Stimulated activated CD4-positive, alpha-beta T cell treated with anti-CD3 and anti-CD28 coated beads, Interleukin-1b, Interleukin-23, amount 100 ng/mL, for 4 hours (primary cell): ENCODE measurements at regions not wholly inside any gene's neighbourhood (a gene's known extent, or its start where the extent isn't known, plus 50 kb on each side); places are given as distances from the start of the nearest gene placed in this dataset.

Experiments
- DNase-seq, 2 donors: peaks; one replicate each; pipeline ENCODE4 v3.0.0-alpha.2; 2020; ENCODE audit warnings: low read depth in 2 of 2

DNA sequence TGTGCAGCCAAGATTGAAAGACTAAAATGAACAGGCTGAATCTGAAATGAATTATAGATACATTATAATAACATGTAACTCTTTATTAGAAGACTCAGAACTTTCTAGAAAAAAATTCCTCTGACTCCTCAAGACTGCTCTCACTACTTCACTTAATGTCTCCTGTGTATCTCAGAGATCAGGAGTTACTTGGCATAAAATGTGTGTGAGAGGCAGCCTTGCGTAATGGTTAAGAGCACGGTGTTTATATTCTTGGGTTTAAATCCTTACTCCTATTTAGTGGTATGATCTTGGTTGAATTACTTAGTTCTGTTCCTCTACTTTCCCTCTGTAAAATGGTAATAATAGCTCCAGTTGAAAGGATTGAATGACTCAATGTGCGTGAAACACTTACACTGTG lies 634.9 kb downstream of the LTN1 start:
- no peak for DNase-seq

DNA sequence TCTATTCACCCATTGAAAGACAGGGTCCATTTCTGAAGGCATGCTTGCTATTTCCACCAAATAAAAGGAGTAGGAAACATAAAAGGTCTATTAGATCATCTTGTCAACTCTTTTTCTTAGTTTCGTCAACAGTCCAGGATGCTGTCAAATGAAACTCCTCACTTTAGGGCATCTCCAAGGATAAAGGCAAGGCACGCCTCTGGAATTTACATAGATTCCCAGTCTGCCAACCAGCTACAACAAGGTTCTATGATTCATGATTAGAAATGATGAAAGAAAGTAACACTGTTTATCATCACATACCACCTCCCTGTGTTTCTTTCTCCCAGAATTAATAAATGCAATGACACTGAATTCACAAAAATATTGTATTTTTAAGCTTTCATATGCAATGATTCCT lies 636.3 kb downstream of the LTN1 start:
- DNase-seq, result no peak

DNA sequence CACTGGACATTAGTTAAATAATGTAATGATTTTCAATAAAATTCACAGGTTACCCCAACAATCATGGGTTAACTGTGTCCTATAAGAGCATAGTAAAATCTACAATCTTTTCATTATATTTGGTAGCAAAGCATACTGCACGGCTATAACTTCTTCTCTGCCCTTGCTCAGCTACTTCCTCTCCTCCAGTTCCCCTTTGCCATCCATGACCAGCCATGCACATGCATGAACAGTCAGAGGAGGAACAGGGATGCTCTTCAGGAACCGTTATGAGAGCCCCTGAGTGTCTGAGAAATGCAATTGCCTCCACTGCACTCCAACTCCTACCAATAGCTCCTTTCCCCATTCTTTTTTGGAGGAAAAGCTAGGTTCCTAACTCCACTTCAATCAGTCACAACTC lies 646.7 kb downstream of the LTN1 start:
- DNase-seq, result no peak

DNA sequence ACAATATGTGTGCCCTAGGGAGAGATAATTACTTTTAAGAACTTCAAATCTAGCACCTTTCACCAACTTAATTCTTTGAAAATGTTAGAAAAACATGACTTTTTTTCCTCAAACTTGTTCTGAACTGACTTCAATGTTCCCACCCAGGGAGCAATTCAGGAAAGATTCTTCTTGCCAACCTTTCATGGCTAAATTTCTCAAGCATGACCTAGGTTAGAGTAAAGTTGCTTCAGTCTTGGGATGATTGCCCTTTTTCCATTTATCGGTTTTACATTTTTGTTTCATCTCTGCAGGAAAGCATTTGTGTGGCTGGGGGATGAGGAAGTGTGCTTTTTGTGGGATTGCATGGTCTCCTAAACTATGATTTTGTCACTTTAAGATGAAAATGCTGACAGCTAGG lies 647.7 kb downstream of the LTN1 start:
- DNase-seq, result no peak

DNA sequence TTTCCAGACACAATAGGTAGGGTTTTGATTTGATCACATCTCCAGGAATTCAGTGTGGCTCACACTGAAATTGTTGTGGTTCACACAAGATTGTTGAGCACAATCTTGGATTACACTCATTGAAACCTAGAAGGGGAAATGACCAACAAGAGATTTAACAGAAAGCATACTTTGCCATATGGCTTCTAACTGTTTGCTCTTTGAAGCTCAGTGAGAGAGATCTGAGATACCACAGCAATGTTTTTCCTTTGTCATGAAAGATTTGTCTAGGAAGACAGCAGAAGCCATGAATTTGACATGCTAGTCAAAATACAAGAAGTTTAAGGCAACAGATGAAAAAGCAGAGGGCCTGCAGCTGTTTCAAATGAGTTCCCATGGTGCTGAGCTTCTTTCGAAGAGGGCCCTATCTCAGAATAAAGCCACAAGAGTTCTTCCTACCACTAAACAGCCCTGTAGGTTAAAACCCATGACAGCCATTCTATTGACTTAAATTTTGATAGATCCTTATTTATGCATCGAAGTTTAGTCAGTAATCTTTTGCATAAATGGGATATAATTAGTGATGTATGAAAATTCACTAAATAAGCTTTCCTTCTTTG lies 650.4 kb downstream of the LTN1 start:
- DNase-seq, result no peak

DNA sequence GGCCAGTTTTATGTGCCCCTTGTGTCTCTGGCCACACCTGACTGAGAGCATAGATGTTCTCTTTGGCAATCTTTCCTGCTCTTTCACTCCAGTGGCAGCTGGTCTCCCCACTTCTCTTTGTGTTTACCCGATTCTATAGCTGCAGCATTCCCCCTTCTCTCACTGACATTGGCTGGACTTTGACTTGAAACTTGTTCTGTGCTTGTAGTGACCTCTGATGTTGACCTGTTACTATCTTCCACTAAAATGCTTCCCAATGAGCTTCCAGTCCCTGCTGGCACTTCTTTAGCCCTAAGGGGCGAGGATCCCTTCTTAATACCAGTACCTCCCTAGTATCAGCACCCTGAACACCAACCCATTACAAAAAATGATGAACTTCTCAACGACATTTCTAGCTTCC lies 653.3 kb downstream of the LTN1 start:
- no peak for DNase-seq

DNA sequence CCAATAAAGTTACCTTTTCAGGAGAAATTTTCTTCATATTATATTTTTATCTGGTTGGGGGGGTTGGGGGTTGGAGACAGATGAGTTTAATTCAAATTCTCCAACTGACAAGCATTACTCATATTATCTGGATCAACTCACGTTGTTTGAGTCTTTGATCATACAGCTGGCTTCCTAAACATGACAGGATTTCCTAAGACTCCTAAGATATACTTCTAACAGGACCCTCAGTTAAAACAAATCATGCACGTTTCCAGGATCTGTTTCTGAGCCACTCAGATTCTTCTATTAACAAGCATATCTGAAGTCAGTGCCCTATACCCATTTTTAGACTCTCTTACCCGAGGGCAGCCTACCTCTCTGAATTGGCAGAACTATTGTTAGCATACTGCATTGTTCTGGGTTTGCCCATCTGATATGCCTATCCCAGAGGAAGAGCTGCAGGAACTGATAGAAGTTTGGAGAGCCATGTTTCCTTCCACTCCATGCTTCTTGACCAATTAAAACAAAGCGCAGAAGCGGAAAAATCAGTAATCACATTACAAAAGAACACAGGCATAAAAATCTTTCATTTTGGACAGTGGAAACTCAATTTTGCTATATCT lies 653.9 kb downstream of the LTN1 start:
- DNase-seq, result no peak

DNA sequence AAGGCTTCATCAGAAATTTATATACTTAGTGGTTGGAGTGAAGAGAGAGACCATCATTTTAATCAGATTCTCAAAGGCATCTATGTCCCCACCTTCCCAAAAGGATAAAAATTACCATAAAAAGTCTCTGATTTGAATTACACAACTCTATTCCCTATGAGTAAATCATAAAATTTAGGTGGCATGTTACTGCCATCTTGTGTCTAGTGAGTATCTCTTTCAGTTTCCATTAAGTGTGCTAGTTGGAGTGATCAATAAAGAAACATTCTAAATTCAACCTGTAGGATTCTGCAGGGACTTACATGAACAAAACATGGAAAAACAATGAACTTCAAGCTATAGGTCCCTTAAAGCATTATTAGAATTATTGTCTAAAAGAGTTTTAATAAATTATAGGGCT lies 655.4 kb downstream of the LTN1 start:
- DNase-seq, result no peak

DNA sequence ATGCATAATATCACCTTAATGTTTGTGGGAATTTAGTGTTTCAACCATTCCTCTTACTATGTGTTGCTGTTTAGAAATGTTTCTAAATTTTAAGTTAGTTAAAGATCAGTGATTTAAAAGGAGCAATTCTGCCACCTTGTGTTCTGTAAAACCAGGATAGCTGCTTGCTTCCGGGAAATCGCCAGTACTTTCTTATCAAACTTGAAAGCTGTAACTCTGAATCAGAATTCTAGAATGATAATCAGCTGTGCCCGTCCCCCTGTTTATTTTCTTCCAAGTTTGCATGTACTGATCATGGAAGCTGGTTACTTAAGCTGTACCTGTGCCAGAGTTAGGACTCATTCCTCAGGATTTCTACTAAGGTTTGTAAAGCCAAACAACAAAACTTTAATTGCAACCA lies 656.4 kb downstream of the LTN1 start:
- DNase-seq, result no peak

DNA sequence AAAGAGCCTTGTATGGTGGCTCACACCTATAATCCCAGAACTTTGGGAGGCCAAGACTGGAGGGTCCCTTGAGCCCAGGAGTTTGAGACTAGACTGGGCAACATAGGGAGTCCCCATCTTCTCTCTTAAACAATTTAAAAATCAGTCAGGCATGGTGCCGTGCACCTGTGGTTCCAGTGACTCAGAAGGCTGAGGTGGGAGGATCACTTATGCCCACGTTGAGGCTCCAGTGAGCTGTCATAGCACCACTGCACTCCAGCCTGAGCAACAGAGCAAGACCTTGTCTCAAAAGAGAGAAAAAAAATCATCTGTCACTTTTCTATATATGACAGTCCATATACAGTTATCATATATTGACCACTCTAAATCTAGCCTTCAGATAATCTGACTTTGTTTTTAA lies 658.3 kb downstream of the LTN1 start:
- no peak for DNase-seq

DNA sequence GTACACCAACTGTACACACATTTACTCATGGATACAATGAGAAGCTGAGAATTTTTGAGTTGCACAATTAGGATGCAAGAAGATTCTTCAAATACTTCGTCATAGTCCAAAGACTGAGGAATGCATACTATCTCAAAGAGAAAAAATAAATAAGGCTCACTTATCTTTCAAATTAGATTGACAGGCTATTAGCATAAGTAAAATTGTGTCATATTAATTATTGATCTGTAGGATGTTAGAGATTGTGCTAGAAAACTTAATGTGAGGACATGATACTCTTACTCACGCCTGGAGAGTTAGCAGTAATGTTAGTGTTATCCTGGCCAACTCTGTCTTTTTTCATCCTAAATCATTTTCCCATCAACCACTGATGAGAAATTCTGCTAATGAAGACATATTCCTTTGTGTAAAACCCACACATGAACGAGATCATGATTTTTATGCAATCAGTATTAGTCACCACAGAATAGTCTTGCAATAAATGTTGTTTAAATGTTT lies 659.0 kb downstream of the LTN1 start:
- DNase-seq, result no peak

DNA sequence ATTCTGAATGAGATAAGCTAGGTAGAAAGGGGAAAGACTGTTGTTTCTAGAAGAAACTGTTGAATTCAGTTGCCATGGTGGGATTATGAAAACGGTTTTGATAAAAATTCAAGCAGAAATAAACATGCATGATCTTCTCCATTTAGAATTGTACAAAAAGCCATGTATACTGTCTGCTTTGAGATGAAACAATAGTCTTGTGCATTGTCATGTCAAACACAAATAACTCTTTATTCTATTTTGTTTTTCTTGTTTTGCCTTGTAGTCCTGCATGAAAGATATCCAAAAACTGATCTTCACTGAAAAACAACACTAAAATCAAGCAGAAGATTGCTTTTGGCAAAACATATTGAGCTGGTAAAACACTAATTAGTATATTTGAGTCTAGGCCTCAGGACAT lies 659.9 kb downstream of the LTN1 start:
- DNase-seq, result no peak

DNA sequence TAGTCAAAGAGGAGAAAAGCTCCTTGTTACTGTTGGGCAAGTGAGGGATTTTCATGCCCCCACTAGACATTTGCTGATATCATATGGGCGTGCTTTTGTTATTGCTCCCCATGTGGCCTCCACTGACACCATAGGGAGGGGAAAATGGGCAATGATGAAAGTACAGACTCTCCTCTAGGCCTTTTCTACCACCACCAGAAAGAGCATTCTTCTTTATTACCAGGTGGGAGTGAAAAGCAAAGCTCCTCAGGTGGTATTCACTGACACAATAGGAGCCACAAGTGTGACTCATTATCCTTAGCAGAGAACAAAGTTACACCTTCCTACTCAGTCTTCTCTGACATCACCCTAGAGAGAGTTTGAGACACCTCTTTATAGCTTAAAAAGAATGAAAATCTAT lies 667.1 kb downstream of the LTN1 start:
- DNase-seq, result no peak

DNA sequence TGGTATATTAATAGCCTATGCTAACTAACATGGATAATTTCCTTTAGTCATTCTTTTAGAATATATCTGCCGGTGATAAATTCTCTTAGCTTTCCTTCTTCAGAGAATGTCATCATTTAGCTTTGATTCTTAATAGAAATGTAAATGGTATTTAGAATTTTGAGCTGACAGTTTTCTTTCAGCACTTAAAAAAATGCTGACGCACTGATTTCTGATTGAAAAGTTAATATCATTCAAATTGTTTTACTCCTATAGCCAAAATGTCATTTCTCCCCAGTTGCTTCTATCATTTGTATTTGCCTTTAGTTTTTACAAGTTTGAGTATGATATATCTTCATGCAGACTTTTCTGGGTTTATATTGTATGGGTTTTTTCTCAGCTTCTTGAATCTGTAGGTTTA lies 668.0 kb downstream of the LTN1 start:
- no peak for DNase-seq

DNA sequence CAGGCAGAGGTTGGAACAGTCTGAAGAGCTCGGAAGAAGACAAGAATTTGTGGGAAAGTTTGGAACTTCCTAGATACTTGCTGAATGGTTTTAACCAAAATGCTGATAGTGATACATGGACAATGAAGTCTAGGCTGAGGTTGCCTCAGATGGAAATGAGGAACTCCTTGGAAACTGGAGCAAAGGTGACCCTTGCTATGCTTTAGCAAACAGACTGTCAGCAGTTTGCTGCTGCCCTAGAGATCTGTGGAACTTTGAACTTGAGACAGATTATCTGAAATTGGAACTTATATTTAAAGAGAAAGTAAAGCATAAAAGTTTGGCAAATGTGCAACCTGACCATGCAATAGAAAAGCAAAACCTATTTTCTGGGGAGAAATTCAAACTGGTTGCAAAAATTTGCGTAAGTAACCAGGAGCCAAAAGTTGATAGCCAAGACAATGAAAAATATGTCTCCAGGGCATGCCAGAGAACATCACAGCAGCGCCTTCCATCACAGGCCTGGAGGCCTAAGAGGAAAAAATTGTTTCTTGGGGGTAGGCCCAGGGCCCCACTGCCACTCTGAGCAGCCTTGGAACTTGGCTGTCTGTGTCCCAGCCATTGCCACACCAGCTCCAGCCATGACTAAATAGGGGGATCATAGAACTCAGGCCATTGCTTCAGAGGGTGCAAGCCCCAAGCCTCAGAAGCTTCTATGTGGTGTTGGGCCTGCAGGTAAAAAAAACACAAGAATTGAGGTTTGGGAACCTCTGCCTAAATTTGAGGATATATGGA lies 675.3 kb downstream of the LTN1 start:
- no peak for DNase-seq

DNA sequence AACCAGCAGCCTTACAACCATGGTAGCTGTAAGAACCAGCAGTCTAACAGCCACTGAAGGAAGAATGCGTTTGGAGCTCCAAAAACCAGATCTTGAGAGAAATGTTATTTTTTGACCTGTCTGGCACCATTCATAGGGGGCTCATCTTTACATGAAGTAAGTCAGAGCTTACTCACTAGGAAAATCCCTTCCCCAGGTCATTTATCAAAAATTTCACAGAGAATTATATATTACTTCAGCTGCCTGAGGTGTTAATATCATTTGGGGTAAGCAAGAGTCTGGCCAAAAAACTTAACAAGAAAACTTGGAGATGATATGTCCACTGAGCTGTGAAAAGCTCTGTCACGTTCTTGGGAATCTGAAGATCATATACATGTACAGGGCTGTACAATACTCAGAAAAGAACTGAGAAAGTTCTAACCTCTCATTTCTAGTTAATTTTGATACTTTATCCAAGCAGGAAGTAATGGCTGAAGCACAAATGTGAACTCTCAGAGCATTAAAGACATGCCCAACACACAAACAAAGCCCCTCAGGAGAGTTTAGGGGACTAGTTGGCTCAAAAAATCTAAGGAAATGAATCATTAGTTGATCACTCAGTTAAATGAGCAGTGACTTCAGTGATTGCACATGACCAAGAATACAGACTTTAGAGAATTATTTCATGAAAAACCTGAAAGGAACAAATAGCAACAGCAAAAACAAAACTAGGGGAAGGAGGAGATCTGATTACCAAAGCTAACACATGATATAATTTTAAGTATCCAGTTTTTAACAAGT lies 681.1 kb downstream of the LTN1 start:
- no peak for DNase-seq

DNA sequence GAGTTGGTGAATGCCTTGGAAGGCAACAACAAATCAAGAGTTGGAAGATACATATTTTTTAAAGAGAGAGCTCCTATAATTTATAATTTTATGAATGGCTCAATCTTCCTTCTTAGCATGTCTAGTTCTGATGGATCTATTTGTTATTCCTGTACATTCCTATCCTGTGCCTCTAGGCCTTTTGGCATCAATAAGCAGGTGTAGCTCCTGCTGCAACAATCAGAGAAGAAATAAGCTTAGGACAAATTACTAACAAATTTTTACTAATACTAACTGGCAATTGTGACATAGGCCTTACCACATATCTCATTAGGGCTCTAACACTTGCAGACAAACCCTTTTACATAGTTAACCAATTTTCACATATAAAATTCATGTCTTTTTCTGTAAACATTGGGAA lies 682.0 kb downstream of the LTN1 start:
- DNase-seq, result no peak

DNA sequence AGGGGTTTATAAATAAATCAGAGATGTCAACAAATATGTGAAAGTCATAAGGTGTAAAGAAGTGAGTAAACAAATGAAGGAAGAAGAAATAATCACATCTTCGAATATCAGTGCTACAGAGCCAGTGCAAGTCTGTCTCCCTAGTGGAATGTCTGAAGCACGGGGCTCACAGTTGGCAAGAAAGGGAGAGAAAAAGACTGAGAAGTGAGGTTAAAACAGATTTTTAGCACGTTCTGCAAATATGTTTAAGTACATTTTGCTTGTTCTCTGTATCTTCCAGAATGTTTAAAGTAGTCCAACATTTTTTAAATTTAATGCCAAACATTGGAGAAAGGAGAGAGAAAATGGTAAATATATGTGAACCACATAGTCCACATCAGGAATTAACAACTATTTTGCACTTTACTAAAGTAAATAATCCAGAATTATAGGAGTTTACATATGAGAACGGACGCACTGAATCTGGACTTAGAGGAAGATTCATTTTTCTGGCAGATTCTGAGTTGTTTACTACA lies 682.4 kb downstream of the LTN1 start:
- no peak for DNase-seq

DNA sequence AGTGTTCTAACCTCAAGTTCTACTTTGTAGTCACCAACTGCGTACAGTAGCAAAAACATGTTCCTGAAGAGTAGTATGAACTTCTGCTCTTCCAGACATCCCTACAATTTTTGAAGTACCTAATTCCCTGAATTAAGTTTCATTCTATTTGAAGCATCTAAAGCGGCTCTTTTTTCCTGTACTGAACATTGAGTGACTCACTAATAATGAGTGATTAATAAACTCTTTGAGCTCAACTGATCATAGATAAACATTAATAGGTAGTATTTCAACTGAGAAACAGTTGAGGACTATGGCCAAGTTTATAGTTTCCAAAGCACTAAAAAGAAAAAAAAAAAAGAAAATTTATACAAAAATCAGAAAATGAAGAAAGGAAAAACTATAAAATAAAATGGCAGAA lies 683.1 kb downstream of the LTN1 start:
- no peak for DNase-seq

DNA sequence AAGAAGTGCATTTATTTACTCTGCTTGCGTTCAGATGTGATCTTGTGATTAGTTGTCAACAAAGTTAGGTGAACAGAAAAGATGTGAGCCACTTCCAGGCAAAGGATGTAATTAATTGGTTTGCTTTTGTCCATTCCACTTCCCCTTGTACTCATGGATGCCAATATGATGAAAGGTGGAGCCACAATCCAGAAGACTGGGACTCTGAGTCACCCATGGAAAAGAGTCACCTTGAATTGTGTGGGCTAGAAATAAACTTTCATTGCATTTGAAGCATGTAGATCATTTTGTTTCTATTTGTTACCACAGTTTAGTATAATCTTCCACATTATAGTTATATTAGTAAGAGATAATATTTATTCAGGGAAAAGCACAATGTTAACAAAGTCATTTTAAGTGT lies 684.2 kb downstream of the LTN1 start:
- no peak for DNase-seq

DNA sequence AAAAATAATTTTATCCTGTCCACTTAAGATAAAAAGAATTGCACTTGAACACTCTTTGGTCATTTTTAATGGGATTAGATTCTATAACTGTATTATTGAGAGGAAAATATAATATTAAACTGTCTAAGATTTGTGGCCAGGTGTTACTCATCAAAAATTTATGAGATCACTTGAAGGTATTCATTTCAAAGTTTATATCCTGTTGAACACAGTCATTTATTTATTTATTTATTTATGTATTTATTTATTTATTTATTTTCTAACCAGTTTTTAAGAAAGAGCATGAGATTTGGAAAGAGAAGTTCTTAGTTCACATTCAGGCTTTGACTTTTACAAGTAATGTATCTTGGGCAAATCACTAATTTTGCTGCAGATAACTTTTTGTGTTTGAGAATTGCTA lies 692.7 kb downstream of the LTN1 start:
- DNase-seq, result no peak

DNA sequence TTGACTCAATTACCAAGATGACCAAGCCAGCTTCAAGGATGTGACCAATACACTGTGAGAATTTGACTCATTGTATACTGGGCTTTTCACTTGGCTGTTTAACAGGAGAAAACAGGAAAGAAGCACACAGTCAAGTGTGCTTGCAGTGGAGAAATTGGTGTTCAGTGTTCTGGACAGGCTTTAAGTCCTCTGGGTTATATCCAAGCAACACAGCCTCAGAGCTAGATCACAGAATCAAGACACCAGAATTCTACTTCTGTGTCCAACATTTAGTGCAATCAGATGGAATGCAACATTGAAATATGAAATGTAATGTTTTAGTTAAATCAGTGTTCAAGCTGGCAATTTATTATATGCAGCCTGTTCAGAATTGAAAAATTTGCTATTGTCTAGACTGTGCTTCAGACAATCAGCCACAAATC lies 694.4 kb downstream of the LTN1 start:
- no peak for DNase-seq
